ENCODE measurements at regions not wholly inside any gene's neighbourhood (a gene's known extent, or its start where the extent isn't known, plus 50 kb on each side); places are given as distances from the start of the nearest gene placed in this dataset.

- Histone ChIP-seq H2AFZ (ENCODE audit: low read length) (no peak overlapping the region), H4K20me1 (ENCODE audit: control insufficient read depth, insufficient read depth, insufficient read length) (no peaks in the 10 kb centered on the region), H2BK15ac (ENCODE audit: low read depth, low read length) (no peak overlapping the region), H3K56ac (ENCODE audit: insufficient read length, low read depth, low read length) (no peak overlapping the region), H3K79me2 (ENCODE audit: insufficient read depth, low read length) (no peaks in the 10 kb centered on the region), H3K9ac (ENCODE audit: extremely low read depth, insufficient read length, low read length) (no peak overlapping the region), H3K14ac (ENCODE audit: insufficient read depth, low read length) (no peak overlapping the region), H2BK12ac (ENCODE audit: insufficient read length, low read depth, low read length) (no peak overlapping the region), H4K5ac (ENCODE audit: insufficient read length, low read depth, low read length) (no peak overlapping the region), H3K9me3 (ENCODE audit: control insufficient read depth, low read depth, low read length) (no peaks in the 10 kb centered on the region), H3T11ph (ENCODE audit: low read length) (no peak overlapping the region), H3K79me1 (ENCODE audit: insufficient read depth, low read depth, low read length, poor library complexity, severe bottlenecking) (no peaks in the 10 kb centered on the region), H3K4me2 (ENCODE audit: insufficient read depth, insufficient read length, low read length) (no peak overlapping the region), H3K23ac (ENCODE audit: insufficient read length, low read depth, low read length) (no peak overlapping the region), H4K8ac (replicated peaks; ENCODE audit: insufficient read length, low read depth, low read length) (no peak overlapping the region), H2BK120ac (ENCODE audit: low read depth, low read length, poor library complexity, severe bottlenecking) (no peak overlapping the region), H4K91ac (ENCODE audit: insufficient read length, low read depth, low read length) (no peak overlapping the region), H3K27me3 (ENCODE audit: insufficient read depth, low read length) (no peaks in the 10 kb centered on the region), H2AK5ac (ENCODE audit: insufficient read length, low read length) (no peak overlapping the region), H3K18ac (ENCODE audit: insufficient read length, low read depth, low read length) (no peak overlapping the region), H3K4ac (ENCODE audit: low read depth, low read length) (no peak overlapping the region), H3K23me2 (ENCODE audit: insufficient read length, low read depth, low read length, poor library complexity, severe bottlenecking) (no peaks in the 10 kb centered on the region), H3K27ac (ENCODE audit: insufficient read length, low read depth, low read length) (no peak overlapping the region), H2BK5ac (ENCODE audit: insufficient read length, low read length) (no peak overlapping the region), H3K4me1 (ENCODE audit: insufficient read depth, low read length) (no peaks in the 10 kb centered on the region; the same call in 1 of the 2 replicates), H2BK20ac (ENCODE audit: low read depth, low read length, poor library complexity, severe bottlenecking) (no peak overlapping the region)
- Mint-ChIP-seq H3K36me3 (ENCODE audit: insufficient read depth in 1 of 3, low read depth in 3 of 3) (no peaks in the 10 kb centered on the region), H3K9me3 (no peaks in the 10 kb centered on the region), H3K4me3 (no peak overlapping the region), H3K27me3 (ENCODE audit: low read depth) (no peaks in the 10 kb centered on the region), H3K27ac (no peak overlapping the region), H3K4me1 (no peaks in the 10 kb centered on the region)
- TF ChIP-seq, protein P1, sequence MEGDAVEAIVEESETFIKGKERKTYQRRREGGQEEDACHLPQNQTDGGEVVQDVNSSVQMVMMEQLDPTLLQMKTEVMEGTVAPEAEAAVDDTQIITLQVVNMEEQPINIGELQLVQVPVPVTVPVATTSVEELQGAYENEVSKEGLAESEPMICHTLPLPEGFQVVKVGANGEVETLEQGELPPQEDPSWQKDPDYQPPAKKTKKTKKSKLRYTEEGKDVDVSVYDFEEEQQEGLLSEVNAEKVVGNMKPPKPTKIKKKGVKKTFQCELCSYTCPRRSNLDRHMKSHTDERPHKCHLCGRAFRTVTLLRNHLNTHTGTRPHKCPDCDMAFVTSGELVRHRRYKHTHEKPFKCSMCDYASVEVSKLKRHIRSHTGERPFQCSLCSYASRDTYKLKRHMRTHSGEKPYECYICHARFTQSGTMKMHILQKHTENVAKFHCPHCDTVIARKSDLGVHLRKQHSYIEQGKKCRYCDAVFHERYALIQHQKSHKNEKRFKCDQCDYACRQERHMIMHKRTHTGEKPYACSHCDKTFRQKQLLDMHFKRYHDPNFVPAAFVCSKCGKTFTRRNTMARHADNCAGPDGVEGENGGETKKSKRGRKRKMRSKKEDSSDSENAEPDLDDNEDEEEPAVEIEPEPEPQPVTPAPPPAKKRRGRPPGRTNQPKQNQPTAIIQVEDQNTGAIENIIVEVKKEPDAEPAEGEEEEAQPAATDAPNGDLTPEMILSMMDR (conservative IDR thresholded peaks at IDR 0.05): no peak
- no CpG with 5 or more reads among the region's 4 CpGs for WGBS (ENCODE audit: extremely low coverage, insufficient read length, low lambda C conversion rate)
- no peak for DNase-seq
Measured at GRCh38 chr3:18649666-18650363, 224.7 kb upstream of the SATB1 start.
